ENCODE measurements at regions not wholly inside any gene's neighbourhood (a gene's known extent, or its start where the extent isn't known, plus 50 kb on each side); places are given as distances from the start of the nearest gene placed in this dataset.

GRCh38 chr6:94487371-94487770 lies 1068.0 kb upstream of the EPHA7 start:
- Histone ChIP-seq H3K4me1 (no peaks in the 10 kb centered on the region), H3K4me3 (no peak overlapping the region), H3K36me3 (no peaks in the 10 kb centered on the region), H3K27me3 (ENCODE audit: low read depth) (no peaks in the 10 kb centered on the region), H3K9me3 (replicated peaks) (no peaks in the 10 kb centered on the region), H3K27ac (replicated peaks) (no peak overlapping the region)
- DNase-seq = no peak
- intact Hi-C loops (cut with micrococcal nuclease) = no loop called here
- TF ChIP-seq CTCF (IDR thresholded peaks at IDR 0.05; ENCODE audit: borderline replicate concordance) = no peak

GRCh38 chr6:94478133-94479005 lies 1059.0 kb upstream of the EPHA7 start:
- Histone ChIP-seq H3K4me3 (no peak overlapping the region), H3K4me1 (no peaks in the 10 kb centered on the region), H3K9me3 (replicated peaks) (peaks cover 25% of the 10 kb centered on the region), H3K27me3 (ENCODE audit: low read depth) (no peaks in the 10 kb centered on the region), H3K27ac (replicated peaks) (no peak overlapping the region), H3K36me3 (no peaks in the 10 kb centered on the region)
- intact Hi-C loops (cut with micrococcal nuclease) = no loop called here
- TF ChIP-seq CTCF (IDR thresholded peaks at IDR 0.05; ENCODE audit: borderline replicate concordance) = no peak
- no peak for DNase-seq

GRCh38 chr6:94468830-94469229 lies 1049.5 kb upstream of the EPHA7 start:
- no peak for TF ChIP-seq CTCF (IDR thresholded peaks at IDR 0.05; ENCODE audit: borderline replicate concordance)
- H3K4me3 ChIP-seq = no peak overlapping the region
- H3K27me3 ChIP-seq (ENCODE audit: low read depth) = no peaks in the 10 kb centered on the region
- no peaks in the 10 kb centered on the region for H3K9me3 ChIP-seq (replicated peaks)
- no peak overlapping the region for H3K27ac ChIP-seq (replicated peaks)
- no peaks in the 10 kb centered on the region for H3K4me1 ChIP-seq
- intact Hi-C loops (cut with micrococcal nuclease) = no loop called here
- H3K36me3 ChIP-seq = no peaks in the 10 kb centered on the region
- no peak for DNase-seq

GRCh38 chr6:94464018-94464510 lies 1044.7 kb upstream of the EPHA7 start:
- no peaks in the 10 kb centered on the region for H3K4me1 ChIP-seq
- H3K27ac ChIP-seq (replicated peaks) = no peak overlapping the region
- no peak overlapping the region for H3K4me3 ChIP-seq
- H3K9me3 ChIP-seq (replicated peaks) = peaks cover 7% of the 10 kb centered on the region
- H3K36me3 ChIP-seq = no peaks in the 10 kb centered on the region
- TF ChIP-seq CTCF (IDR thresholded peaks at IDR 0.05; ENCODE audit: borderline replicate concordance) = no peak
- no peak for DNase-seq
- intact Hi-C loops (cut with micrococcal nuclease) = no loop called here
- no peaks in the 10 kb centered on the region for H3K27me3 ChIP-seq (ENCODE audit: low read depth)

GRCh38 chr6:94463306-94463705 lies 1043.9 kb upstream of the EPHA7 start:
- no peak for DNase-seq
- TF ChIP-seq CTCF (IDR thresholded peaks at IDR 0.05; ENCODE audit: borderline replicate concordance) = no peak
- H3K9me3 ChIP-seq (replicated peaks) = peaks cover 7% of the 10 kb centered on the region
- H3K27ac ChIP-seq (replicated peaks) = no peak overlapping the region
- H3K4me1 ChIP-seq = no peaks in the 10 kb centered on the region
- no peaks in the 10 kb centered on the region for H3K27me3 ChIP-seq (ENCODE audit: low read depth)
- intact Hi-C loops (cut with micrococcal nuclease) = no loop called here
- no peaks in the 10 kb centered on the region for H3K36me3 ChIP-seq
- H3K4me3 ChIP-seq = no peak overlapping the region

All from left ventricle myocardium inferior (tissue), 1 donor.